ENCODE measurements at regions not wholly inside any gene's neighbourhood (a gene's known extent, or its start where the extent isn't known, plus 50 kb on each side); places are given as distances from the start of the nearest gene placed in this dataset.
"Not testable (repeated sequence)": the region's sequence is repeated elsewhere in the genome, so short reads cannot be mapped to it uniquely, and the experiment has no call there.

DNA sequence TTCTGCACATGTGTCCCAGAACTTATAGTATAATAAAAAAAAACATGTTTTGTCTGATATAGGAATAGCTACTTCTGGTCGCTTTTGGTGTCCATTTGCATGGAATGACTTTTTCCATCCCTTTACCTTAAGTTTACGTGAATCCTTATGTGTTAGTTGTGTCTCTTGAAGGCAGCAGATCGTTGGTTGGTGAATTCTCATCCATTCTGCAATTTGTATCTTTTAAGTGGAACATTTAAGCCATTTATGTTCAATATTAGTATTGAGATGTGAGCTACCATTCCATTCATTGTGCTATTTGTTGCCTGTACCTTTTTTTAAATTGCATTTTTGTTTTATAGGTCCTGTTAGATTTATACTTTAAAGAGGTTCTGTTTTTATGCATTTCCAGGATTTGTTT lies 55.1 kb upstream of the PHIP start:
- Mint-ChIP-seq H3K4me3 (no peak overlapping the region), H3K27ac (no peak overlapping the region), H3K9me3 (peaks cover 27 to 47% of the 10 kb centered on the region in 2 experiments), H3K27me3 (ENCODE audit: low read depth) (no peaks in the 10 kb centered on the region), H3K36me3 (ENCODE audit: insufficient read depth in 1 of 3, low read depth in 3 of 3) (peaks cover 20 to 35% (median 31%) of the 10 kb centered on the region in 3 experiments), H3K4me1 (peaks cover 5 to 9% of the 10 kb centered on the region in 2 experiments)
- Histone ChIP-seq H3K9me3 (ENCODE audit: control insufficient read depth, low read depth, low read length) (no peaks in the 10 kb centered on the region), H3K4me2 (ENCODE audit: insufficient read depth, insufficient read length, low read length) (no peak overlapping the region), H3K79me2 (ENCODE audit: insufficient read depth, low read length) (no peaks in the 10 kb centered on the region), H3K79me1 (ENCODE audit: insufficient read depth, low read depth, low read length, poor library complexity, severe bottlenecking) (no peaks in the 10 kb centered on the region), H4K20me1 (ENCODE audit: control insufficient read depth, insufficient read depth, insufficient read length) (no peaks in the 10 kb centered on the region), H2BK120ac (ENCODE audit: low read depth, low read length, poor library complexity, severe bottlenecking) (no peak overlapping the region), H3T11ph (ENCODE audit: low read length) (no peak overlapping the region), H3K56ac (ENCODE audit: insufficient read length, low read depth, low read length) (no peak overlapping the region), H2AFZ (ENCODE audit: low read length) (no peak overlapping the region), H2BK15ac (ENCODE audit: low read depth, low read length) (no peak overlapping the region), H3K27me3 (ENCODE audit: insufficient read depth, low read length) (no peaks in the 10 kb centered on the region), H2BK12ac (ENCODE audit: insufficient read length, low read depth, low read length) (no peak overlapping the region), H3K4ac (ENCODE audit: low read depth, low read length) (no peak overlapping the region), H2BK20ac (ENCODE audit: low read depth, low read length, poor library complexity, severe bottlenecking) (no peak overlapping the region), H2AK5ac (ENCODE audit: insufficient read length, low read length) (no peak overlapping the region), H4K5ac (ENCODE audit: insufficient read length, low read depth, low read length) (no peak overlapping the region), H3K14ac (ENCODE audit: insufficient read depth, low read length) (no peak overlapping the region), H2BK5ac (ENCODE audit: insufficient read length, low read length) (no peak overlapping the region), H4K8ac (replicated peaks; ENCODE audit: insufficient read length, low read depth, low read length) (no peak overlapping the region), H3K23ac (ENCODE audit: insufficient read length, low read depth, low read length) (no peak overlapping the region), H3K27ac (ENCODE audit: insufficient read length, low read depth, low read length) (no peak overlapping the region), H3K18ac (ENCODE audit: insufficient read length, low read depth, low read length) (no peak overlapping the region), H3K9ac (ENCODE audit: extremely low read depth, insufficient read length, low read length) (no peak overlapping the region), H3K4me1 (ENCODE audit: insufficient read depth, low read length) (no peaks in the 10 kb centered on the region), H3K23me2 (ENCODE audit: insufficient read length, low read depth, low read length, poor library complexity, severe bottlenecking) (no peaks in the 10 kb centered on the region), H4K91ac (ENCODE audit: insufficient read length, low read depth, low read length) (no peak overlapping the region)
- DNase-seq, result no peak
- no CpG with 5 or more reads among the region's 3 CpGs for WGBS (ENCODE audit: extremely low coverage, insufficient read length, low lambda C conversion rate)
- TF ChIP-seq CTCF (conservative IDR thresholded peaks at IDR 0.05), result no peak

- H3K4ac ChIP-seq (ENCODE audit: low read depth, low read length); H3K56ac ChIP-seq (ENCODE audit: insufficient read length, low read depth, low read length); H2BK12ac ChIP-seq (ENCODE audit: insufficient read length, low read depth, low read length); H2AFZ ChIP-seq (ENCODE audit: low read length); H3T11ph ChIP-seq (ENCODE audit: low read length); H2AK5ac ChIP-seq (ENCODE audit: insufficient read length, low read length); H3K4me1 ChIP-seq (ENCODE audit: insufficient read depth, low read length); H2BK5ac ChIP-seq (ENCODE audit: insufficient read length, low read length); H2BK20ac ChIP-seq (ENCODE audit: low read depth, low read length, poor library complexity, severe bottlenecking); H3K27ac ChIP-seq (ENCODE audit: insufficient read length, low read depth, low read length); H3K18ac ChIP-seq (ENCODE audit: insufficient read length, low read depth, low read length); H3K14ac ChIP-seq (ENCODE audit: insufficient read depth, low read length); H4K5ac ChIP-seq (ENCODE audit: insufficient read length, low read depth, low read length); H4K20me1 ChIP-seq (ENCODE audit: control insufficient read depth, insufficient read depth, insufficient read length); H3K79me1 ChIP-seq (ENCODE audit: insufficient read depth, low read depth, low read length, poor library complexity, severe bottlenecking); H2BK120ac ChIP-seq (ENCODE audit: low read depth, low read length, poor library complexity, severe bottlenecking); H3K4me2 ChIP-seq (ENCODE audit: insufficient read depth, insufficient read length, low read length); H2BK15ac ChIP-seq (ENCODE audit: low read depth, low read length); H3K23me2 ChIP-seq (ENCODE audit: insufficient read length, low read depth, low read length, poor library complexity, severe bottlenecking); H3K23ac ChIP-seq (ENCODE audit: insufficient read length, low read depth, low read length); H3K27ac Mint-ChIP-seq; H3K27me3 ChIP-seq (ENCODE audit: insufficient read depth, low read length); H3K79me2 ChIP-seq (ENCODE audit: insufficient read depth, low read length); H3K27me3 Mint-ChIP-seq (ENCODE audit: low read depth); H3K9me3 ChIP-seq (ENCODE audit: control insufficient read depth, low read depth, low read length); H3K4me3 Mint-ChIP-seq; H4K8ac ChIP-seq (replicated peaks; ENCODE audit: insufficient read length, low read depth, low read length); H3K9ac ChIP-seq (ENCODE audit: extremely low read depth, insufficient read length, low read length); DNase-seq; H4K91ac ChIP-seq (ENCODE audit: insufficient read length, low read depth, low read length): not testable (repeated sequence)
- Mint-ChIP-seq H3K36me3 (ENCODE audit: insufficient read depth in 1 of 3, low read depth in 3 of 3) (peaks cover 15 to 27% (median 24%) of the 10 kb centered on the region in 3 experiments), H3K4me1 (peaks cover 13 to 16% of the 10 kb centered on the region in 2 experiments), H3K9me3 (peaks cover 21 to 34% of the 10 kb centered on the region in 2 experiments)
- no CpG with 5 or more reads among the region's 1 CpG for WGBS (ENCODE audit: extremely low coverage, insufficient read length, low lambda C conversion rate)
These were observed 53.2 kb upstream of the PHIP start for GRCh38 chr6:79131220-79131619.
